ENCODE measurements at regions not wholly inside any gene's neighbourhood (a gene's known extent, or its start where the extent isn't known, plus 50 kb on each side); places are given as distances from the start of the nearest gene placed in this dataset.
"Not testable (repeated sequence)": the region's sequence is repeated elsewhere in the genome, so short reads cannot be mapped to it uniquely, and the experiment has no call there.

GRCh38 chr10:111612273-111612672, 535.4 kb downstream of the ADRA2A start:
- H3K36me3 ChIP-seq (ENCODE audit: insufficient read depth, low read length) = no peaks in the 10 kb centered on the region
- H3K9me3 ChIP-seq (replicated peaks; ENCODE audit: low read length) = no peaks in the 10 kb centered on the region
- no peak overlapping the region for H3K4me2 ChIP-seq (ENCODE audit: low read length)
- no peaks in the 10 kb centered on the region for H3K4me1 ChIP-seq (ENCODE audit: control insufficient read depth, insufficient read depth, low read length)
- no peak overlapping the region for H3K4me3 ChIP-seq (ENCODE audit: low read length)
- no peaks in the 10 kb centered on the region for H3K27me3 ChIP-seq (ENCODE audit: control insufficient read depth, insufficient read depth, low read length)
- H3K9ac ChIP-seq (ENCODE audit: low read depth, low read length) = no peak overlapping the region

DNA sequence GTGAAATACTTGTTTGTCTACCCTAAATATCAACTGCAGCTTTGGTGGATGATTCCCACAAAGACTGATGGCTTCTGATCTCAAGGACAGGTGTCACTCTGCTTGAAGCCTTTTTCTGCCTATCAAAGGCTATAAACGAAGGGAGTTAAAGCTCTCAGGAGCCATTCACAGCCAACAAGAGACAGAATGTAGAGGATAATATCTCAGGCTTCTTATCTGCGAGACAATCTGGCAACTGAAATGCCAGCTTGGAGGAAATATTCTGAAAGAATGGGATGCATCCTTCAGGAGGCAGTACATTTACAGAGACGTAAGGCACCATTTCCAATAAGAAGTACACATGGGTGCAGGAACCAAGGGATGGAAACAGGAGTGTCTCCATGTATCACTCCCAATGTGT, 549.4 kb downstream of the GPAM start:
- Histone ChIP-seq H3K4me1 (ENCODE audit: control insufficient read depth, insufficient read depth, low read length) (no peaks in the 10 kb centered on the region), H3K36me3 (ENCODE audit: insufficient read depth, low read length) (no peaks in the 10 kb centered on the region), H3K9me3 (replicated peaks; ENCODE audit: low read length) (no peaks in the 10 kb centered on the region), H3K27me3 (ENCODE audit: control insufficient read depth, insufficient read depth, low read length) (no peaks in the 10 kb centered on the region), H3K9ac (ENCODE audit: low read depth, low read length) (no peak overlapping the region), H3K4me3 (ENCODE audit: low read length) (no peak overlapping the region), H3K4me2 (ENCODE audit: low read length) (no peak overlapping the region)

DNA sequence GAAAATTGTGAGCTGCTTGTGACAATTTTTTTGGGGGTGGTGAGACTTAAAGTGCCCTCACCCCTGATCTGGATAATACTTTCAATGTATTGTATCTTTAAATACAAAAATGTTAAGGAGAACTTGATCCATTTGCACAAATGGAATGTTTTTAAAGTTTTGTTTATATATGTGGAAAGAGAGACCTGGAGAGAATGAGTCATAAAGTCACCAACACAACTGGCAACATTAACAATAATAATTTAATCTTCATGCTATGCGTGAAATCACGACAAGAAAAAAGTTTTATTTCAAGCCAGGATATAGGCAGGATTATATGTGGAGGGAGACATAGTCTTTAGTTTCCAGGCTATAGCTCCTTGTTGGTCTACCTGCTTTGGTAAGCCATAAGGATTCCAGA, 537.5 kb downstream of the GPAM start:
- H3K9ac ChIP-seq (ENCODE audit: low read depth, low read length) = no peak overlapping the region
- H3K4me1 ChIP-seq (ENCODE audit: control insufficient read depth, insufficient read depth, low read length) = peaks cover 6% of the 10 kb centered on the region
- no peaks in the 10 kb centered on the region for H3K27me3 ChIP-seq (ENCODE audit: control insufficient read depth, insufficient read depth, low read length)
- no peaks in the 10 kb centered on the region for H3K9me3 ChIP-seq (replicated peaks; ENCODE audit: low read length)
- no peak overlapping the region for H3K4me3 ChIP-seq (ENCODE audit: low read length)
- no peaks in the 10 kb centered on the region for H3K36me3 ChIP-seq (ENCODE audit: insufficient read depth, low read length)
- no peak overlapping the region for H3K4me2 ChIP-seq (ENCODE audit: low read length)

DNA sequence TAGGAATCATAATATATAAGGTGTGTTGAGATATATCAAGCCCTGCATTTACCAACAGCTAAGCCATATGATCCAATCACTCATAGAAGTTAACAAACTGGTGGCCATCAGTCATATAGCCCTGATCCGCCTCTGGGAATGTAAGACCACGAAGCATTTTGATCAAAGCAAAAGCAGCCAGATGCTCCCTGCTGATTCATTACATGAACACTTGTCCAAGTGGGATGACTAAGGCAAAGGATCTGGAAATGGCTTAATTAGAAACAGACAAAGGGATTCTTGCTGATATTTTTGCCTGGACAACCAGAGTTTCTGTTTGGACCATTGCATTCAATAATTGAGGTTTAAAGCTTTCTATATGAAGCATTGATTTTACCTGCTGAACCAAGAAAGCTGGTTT, 535.5 kb downstream of the GPAM start:
- Histone ChIP-seq H3K4me3 (ENCODE audit: low read length) (no peak overlapping the region), H3K9me3 (replicated peaks; ENCODE audit: low read length) (no peaks in the 10 kb centered on the region), H3K9ac (ENCODE audit: low read depth, low read length) (no peak overlapping the region), H3K27me3 (ENCODE audit: control insufficient read depth, insufficient read depth, low read length) (no peaks in the 10 kb centered on the region), H3K4me1 (ENCODE audit: control insufficient read depth, insufficient read depth, low read length) (peaks cover 6% of the 10 kb centered on the region), H3K4me2 (ENCODE audit: low read length) (no peak overlapping the region), H3K36me3 (ENCODE audit: insufficient read depth, low read length) (no peaks in the 10 kb centered on the region)

DNA sequence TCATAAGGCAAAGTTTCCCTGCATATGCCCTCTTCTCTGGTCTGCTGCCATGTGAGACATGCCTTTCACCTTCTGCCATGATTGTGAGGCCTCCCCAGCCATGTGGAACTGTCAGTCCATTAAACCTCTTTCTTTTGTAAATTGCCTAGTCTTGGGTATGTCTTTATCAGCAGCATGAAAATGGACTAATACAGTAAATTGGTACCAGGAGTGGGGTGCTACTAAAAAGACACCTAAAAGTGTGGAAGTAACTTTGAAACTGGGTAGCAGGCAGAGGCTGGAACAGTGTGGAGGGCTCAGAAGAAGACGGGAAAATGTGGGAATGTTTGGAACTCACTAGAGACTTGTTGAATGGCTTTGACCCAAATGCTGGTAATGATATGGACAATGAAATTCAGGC, 534.5 kb downstream of the GPAM start:
- not testable (repeated sequence) for H3K4me1 ChIP-seq (ENCODE audit: control insufficient read depth, insufficient read depth, low read length); H3K9ac ChIP-seq (ENCODE audit: low read depth, low read length); H3K4me2 ChIP-seq (ENCODE audit: low read length)

GRCh38 chr10:111650088-111650487, 533.5 kb downstream of the GPAM start:
- H3K9ac ChIP-seq (ENCODE audit: low read depth, low read length) = no peak overlapping the region
- H3K36me3 ChIP-seq (ENCODE audit: insufficient read depth, low read length) = no peaks in the 10 kb centered on the region
- peaks cover 6% of the 10 kb centered on the region for H3K4me1 ChIP-seq (ENCODE audit: control insufficient read depth, insufficient read depth, low read length)
- no peak overlapping the region for H3K4me2 ChIP-seq (ENCODE audit: low read length)
- no peaks in the 10 kb centered on the region for H3K9me3 ChIP-seq (replicated peaks; ENCODE audit: low read length)
- no peak overlapping the region for H3K4me3 ChIP-seq (ENCODE audit: low read length)
- no peaks in the 10 kb centered on the region for H3K27me3 ChIP-seq (ENCODE audit: control insufficient read depth, insufficient read depth, low read length)

More for the DNA sequence above, 534.5 kb downstream of the GPAM start:
- not testable (repeated sequence) for H3K27me3 ChIP-seq (ENCODE audit: control insufficient read depth, insufficient read depth, low read length); H3K9me3 ChIP-seq (replicated peaks; ENCODE audit: low read length); H3K36me3 ChIP-seq (ENCODE audit: insufficient read depth, low read length); H3K4me3 ChIP-seq (ENCODE audit: low read length)

DNA sequence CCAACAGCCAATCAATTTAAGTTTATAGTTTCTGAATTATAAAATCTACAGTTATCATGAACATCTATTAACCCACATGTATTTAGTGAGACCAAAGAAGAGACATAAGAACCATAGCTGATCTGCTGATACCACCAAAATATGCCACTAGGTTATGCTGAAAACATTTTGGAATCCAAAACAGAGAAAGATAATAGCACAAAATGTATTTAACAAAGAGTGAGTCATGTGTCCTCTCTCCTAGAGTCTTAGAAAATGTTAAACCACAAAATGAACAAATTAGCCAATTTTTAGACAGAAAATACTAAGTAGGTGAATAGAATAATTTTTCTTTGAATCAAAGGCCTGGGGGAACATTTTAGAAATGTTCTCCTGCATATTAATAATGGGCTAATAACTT, 527.5 kb downstream of the GPAM start:
- Histone ChIP-seq H3K9ac (ENCODE audit: low read depth, low read length) (no peak overlapping the region), H3K4me3 (ENCODE audit: low read length) (no peak overlapping the region), H3K36me3 (ENCODE audit: insufficient read depth, low read length) (no peaks in the 10 kb centered on the region), H3K4me2 (ENCODE audit: low read length) (no peak overlapping the region), H3K9me3 (replicated peaks; ENCODE audit: low read length) (peaks cover 2% of the 10 kb centered on the region), H3K4me1 (ENCODE audit: control insufficient read depth, insufficient read depth, low read length) (no peaks in the 10 kb centered on the region), H3K27me3 (ENCODE audit: control insufficient read depth, insufficient read depth, low read length) (no peaks in the 10 kb centered on the region)

GRCh38 chr10:111677759-111678158, 505.8 kb downstream of the GPAM start:
- Histone ChIP-seq H3K4me1 (ENCODE audit: control insufficient read depth, insufficient read depth, low read length) (peaks cover 4% of the 10 kb centered on the region), H3K9me3 (replicated peaks; ENCODE audit: low read length) (no peaks in the 10 kb centered on the region), H3K9ac (ENCODE audit: low read depth, low read length) (no peak overlapping the region), H3K36me3 (ENCODE audit: insufficient read depth, low read length) (no peaks in the 10 kb centered on the region), H3K4me3 (ENCODE audit: low read length) (no peak overlapping the region), H3K4me2 (ENCODE audit: low read length) (no peak overlapping the region), H3K27me3 (ENCODE audit: control insufficient read depth, insufficient read depth, low read length) (no peaks in the 10 kb centered on the region)

- Histone ChIP-seq H3K4me2 (ENCODE audit: low read length) (no peak overlapping the region), H3K9ac (ENCODE audit: low read depth, low read length) (no peak overlapping the region), H3K27me3 (ENCODE audit: control insufficient read depth, insufficient read depth, low read length) (no peaks in the 10 kb centered on the region), H3K9me3 (replicated peaks; ENCODE audit: low read length) (peaks cover 3% of the 10 kb centered on the region), H3K36me3 (ENCODE audit: insufficient read depth, low read length) (no peaks in the 10 kb centered on the region), H3K4me3 (ENCODE audit: low read length) (no peak overlapping the region), H3K4me1 (ENCODE audit: control insufficient read depth, insufficient read depth, low read length) (no peaks in the 10 kb centered on the region)
Observed at GRCh38 chr10:111686796-111687195, 496.8 kb downstream of the GPAM start.

- no peaks in the 10 kb centered on the region for H3K4me1 ChIP-seq (ENCODE audit: control insufficient read depth, insufficient read depth, low read length)
- H3K9me3 ChIP-seq (replicated peaks; ENCODE audit: low read length) = no peaks in the 10 kb centered on the region
- no peak overlapping the region for H3K4me3 ChIP-seq (ENCODE audit: low read length)
- no peaks in the 10 kb centered on the region for H3K27me3 ChIP-seq (ENCODE audit: control insufficient read depth, insufficient read depth, low read length)
- no peak overlapping the region for H3K9ac ChIP-seq (ENCODE audit: low read depth, low read length)
- H3K4me2 ChIP-seq (ENCODE audit: low read length) = no peak overlapping the region
- H3K36me3 ChIP-seq (ENCODE audit: insufficient read depth, low read length) = no peaks in the 10 kb centered on the region
Observed at GRCh38 chr10:111698711-111699110, 484.9 kb downstream of the GPAM start.

DNA sequence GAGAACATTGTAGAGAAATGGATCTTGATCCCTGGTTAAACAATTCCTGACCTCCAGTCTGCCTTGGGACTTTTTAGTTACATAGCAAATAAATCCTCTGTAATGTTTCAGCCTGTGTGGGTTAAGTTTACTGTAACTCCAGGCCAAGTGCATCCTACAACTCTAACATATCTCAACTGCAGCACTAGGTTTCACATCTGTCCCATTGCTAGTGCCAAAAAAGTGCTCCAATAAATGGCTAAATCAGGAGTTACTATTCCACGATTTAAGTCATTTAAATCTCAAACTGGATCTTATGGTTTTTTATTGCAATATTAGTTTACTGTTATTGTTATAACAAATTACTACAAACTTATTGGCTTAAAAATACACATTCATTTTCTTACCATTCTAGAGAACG, 479.6 kb downstream of the GPAM start:
- no peak overlapping the region for H3K4me3 ChIP-seq (ENCODE audit: low read length)
- peaks cover 7% of the 10 kb centered on the region for H3K4me1 ChIP-seq (ENCODE audit: control insufficient read depth, insufficient read depth, low read length)
- no peak overlapping the region for H3K4me2 ChIP-seq (ENCODE audit: low read length)
- H3K36me3 ChIP-seq (ENCODE audit: insufficient read depth, low read length) = no peaks in the 10 kb centered on the region
- no peaks in the 10 kb centered on the region for H3K27me3 ChIP-seq (ENCODE audit: control insufficient read depth, insufficient read depth, low read length)
- no peak overlapping the region for H3K9ac ChIP-seq (ENCODE audit: low read depth, low read length)
- no peaks in the 10 kb centered on the region for H3K9me3 ChIP-seq (replicated peaks; ENCODE audit: low read length)

- Histone ChIP-seq H3K36me3 (ENCODE audit: insufficient read depth, low read length) (no peaks in the 10 kb centered on the region), H3K4me1 (ENCODE audit: control insufficient read depth, insufficient read depth, low read length) (peaks cover 7% of the 10 kb centered on the region), H3K4me2 (ENCODE audit: low read length) (no peak overlapping the region), H3K27me3 (ENCODE audit: control insufficient read depth, insufficient read depth, low read length) (no peaks in the 10 kb centered on the region), H3K9ac (ENCODE audit: low read depth, low read length) (no peak overlapping the region), H3K9me3 (replicated peaks; ENCODE audit: low read length) (no peaks in the 10 kb centered on the region), H3K4me3 (ENCODE audit: low read length) (no peak overlapping the region)
Observed at GRCh38 chr10:111705021-111705420, 478.5 kb downstream of the GPAM start.

All from skeletal muscle satellite cell (primary cell).